ENCODE measurements at regions not wholly inside any gene's neighbourhood (a gene's known extent, or its start where the extent isn't known, plus 50 kb on each side); places are given as distances from the start of the nearest gene placed in this dataset.

GRCh38 chr3:8236264-8236663 lies 265.4 kb upstream of the LMCD1 start:
- no peak for TF ChIP-seq CTCF (IDR thresholded peaks at IDR 0.05; ENCODE audit: control extremely low read depth, extremely low read depth, low read depth, missing control alignments)
- DNase-seq (ENCODE audit: extremely low spot score), result no peak
- POLR2A ChIA-PET, result no interaction called here
- CTCF ChIA-PET, result no interaction called here

GRCh38 chr3:8237893-8238292 lies 263.7 kb upstream of the LMCD1 start:
- CTCF ChIA-PET, result interaction anchor here (0.8 to 4.9 kb wide), 8 partner anchors 8 to 52 kb away, joined by 3 to 43 read pairs (median 5); no protein-coding TSS in a partner anchor
- no peak for DNase-seq (ENCODE audit: extremely low spot score)

DNA sequence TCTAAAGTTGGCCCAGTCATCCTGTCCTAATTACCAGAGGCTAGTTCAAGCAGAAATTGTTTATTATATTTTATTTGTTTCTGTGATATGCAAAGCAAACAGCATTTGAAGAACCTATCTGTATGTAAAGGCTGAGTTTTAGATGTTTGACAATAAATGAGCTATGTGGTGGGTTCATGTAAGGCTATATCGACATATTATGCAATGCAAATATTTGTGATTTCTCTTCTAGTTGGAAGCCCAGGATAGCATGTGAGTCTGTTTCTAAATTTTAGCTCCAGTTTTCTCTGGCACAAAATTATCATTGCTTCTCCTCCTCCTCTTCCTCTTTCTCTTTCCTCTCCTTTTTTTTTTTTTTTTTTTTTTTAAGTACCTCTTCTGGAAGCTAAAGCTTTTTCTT lies 263.2 kb upstream of the LMCD1 start:
- no peak for TF ChIP-seq CTCF (IDR thresholded peaks at IDR 0.05; ENCODE audit: control extremely low read depth, extremely low read depth, low read depth, missing control alignments)
- no peak for DNase-seq (ENCODE audit: extremely low spot score)
- CTCF ChIA-PET, result interaction anchor here (0.9 to 4.9 kb wide), 8 partner anchors 9 to 51 kb away, joined by 3 to 43 read pairs (median 6); no protein-coding TSS in a partner anchor
- POLR2A ChIA-PET, result no interaction called here

More at GRCh38 chr3:8237893-8238292, 263.7 kb upstream of the LMCD1 start:
- no peak for TF ChIP-seq CTCF (IDR thresholded peaks at IDR 0.05; ENCODE audit: control extremely low read depth, extremely low read depth, low read depth, missing control alignments)
- POLR2A ChIA-PET, result no interaction called here

DNA sequence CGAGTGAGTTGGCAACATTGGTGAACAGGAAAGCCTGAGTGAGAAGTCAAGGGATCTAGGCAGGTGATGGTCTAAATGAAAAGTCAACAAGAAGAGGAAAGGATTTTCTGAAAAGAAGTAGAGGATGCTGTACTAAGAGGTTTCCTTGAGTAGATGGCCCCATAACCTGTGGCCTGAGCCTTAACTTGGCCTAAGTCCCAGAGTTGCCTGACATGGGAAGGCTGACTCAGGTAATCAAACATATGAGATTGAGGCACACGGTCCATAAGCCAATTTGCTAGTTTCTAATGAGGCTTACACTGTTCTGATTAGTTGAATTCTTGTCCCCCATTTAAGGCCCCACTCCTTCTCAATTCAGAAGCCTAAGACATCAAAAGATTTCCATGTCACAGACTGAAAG lies 262.5 kb upstream of the LMCD1 start:
- CTCF ChIA-PET, result interaction anchor here (0.7 to 4.9 kb wide), 24 partner anchors 9 to 166 kb away, joined by 3 to 43 read pairs (median 4); no protein-coding TSS in a partner anchor
- no peak for TF ChIP-seq CTCF (IDR thresholded peaks at IDR 0.05; ENCODE audit: control extremely low read depth, extremely low read depth, low read depth, missing control alignments)
- POLR2A ChIA-PET, result no interaction called here
- DNase-seq (ENCODE audit: extremely low spot score), result no peak

- TF ChIP-seq CTCF (IDR thresholded peaks at IDR 0.05; ENCODE audit: control extremely low read depth, extremely low read depth, low read depth, missing control alignments), result peak; percentile 64
- CTCF ChIA-PET, result interaction anchor here (0.7 to 4.9 kb wide), 28 partner anchors 8 to 443 kb away, joined by 3 to 43 read pairs (median 4); no protein-coding TSS in a partner anchor
- DNase-seq (ENCODE audit: extremely low spot score), result peak; percentile 28
- POLR2A ChIA-PET, result no interaction called here
These were observed 261.6 kb upstream of the LMCD1 start for GRCh38 chr3:8239718-8240695.

DNA sequence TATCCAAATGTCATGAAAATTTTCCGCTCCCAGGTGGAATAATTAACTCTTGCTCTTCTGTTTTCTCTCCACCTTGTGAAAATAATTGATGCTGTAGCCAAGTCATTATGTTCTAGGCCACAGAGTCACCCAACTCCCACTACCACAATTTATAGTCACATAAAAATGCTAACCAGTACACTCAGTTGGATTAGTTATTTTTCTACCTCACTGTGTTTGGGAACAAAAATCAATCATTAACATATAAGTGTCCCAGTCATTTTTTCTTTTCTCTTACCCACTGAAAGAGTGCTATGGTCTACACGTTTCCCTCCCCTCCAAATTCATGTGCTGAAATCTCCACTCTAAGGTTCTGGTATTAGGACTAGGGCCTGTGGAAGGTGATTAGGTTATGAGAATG lies 255.6 kb upstream of the LMCD1 start:
- CTCF ChIA-PET, result no interaction called here
- POLR2A ChIA-PET, result no interaction called here
- no peak for DNase-seq (ENCODE audit: extremely low spot score)
- TF ChIP-seq CTCF (IDR thresholded peaks at IDR 0.05; ENCODE audit: control extremely low read depth, extremely low read depth, low read depth, missing control alignments), result no peak

Data from GM10248 (cell line).